ENCODE measurements at regions not wholly inside any gene's neighbourhood (a gene's known extent, or its start where the extent isn't known, plus 50 kb on each side); places are given as distances from the start of the nearest gene placed in this dataset.

- TF ChIP-seq REST (IDR thresholded peaks at IDR 0.05) (no peak), CTCF (IDR thresholded peaks at IDR 0.05; ENCODE audit: low read depth, low read length, missing input control) (no peak), JUND (IDR thresholded peaks at IDR 0.05) (no peak), RXRA (IDR thresholded peaks at IDR 0.05) (no peak), EGR1 (IDR thresholded peaks at IDR 0.05; ENCODE audit: low read depth in 2 of 2) (no peak), TAF1 (conservative IDR thresholded peaks at IDR 0.05) (no peak), ZBTB33 (IDR thresholded peaks at IDR 0.05) (no peak), RAD21 (IDR thresholded peaks at IDR 0.05) (no peak)
Measured at GRCh38 chr7:119271147-119271779, 1001.7 kb upstream of the KCND2 start.

Measured in liver (tissue), 3 donors.